Suppressor macrophage (primary cell): ENCODE measurements at regions not wholly inside any gene's neighbourhood (a gene's known extent, or its start where the extent isn't known, plus 50 kb on each side); places are given as distances from the start of the nearest gene placed in this dataset.

ENCODE experiments used
- DNase-seq, 4 experiments: peaks; one replicate each; pipeline ENCODE4 v3.0.0-alpha.2; 2020 to 2022

GRCh38 chr10:123415523-123415922 is 250.6 kb upstream of the GPR26 start:
- DNase-seq = no peak

GRCh38 chr10:123417414-123417813 is 248.7 kb upstream of the GPR26 start:
- peak in 2 of 4 experiments; percentile 4 to 8 for DNase-seq

GRCh38 chr10:123421461-123421860 is 244.7 kb upstream of the GPR26 start:
- no peak for DNase-seq

- DNase-seq = no peak
These were observed 243.9 kb upstream of the GPR26 start for GRCh38 chr10:123422261-123422660.

GRCh38 chr10:123424537-123424936 is 241.6 kb upstream of the GPR26 start:
- no peak for DNase-seq

GRCh38 chr10:123425680-123426079 is 240.5 kb upstream of the GPR26 start:
- DNase-seq = no peak

- peak; percentile 84 to 88 (median 88) for DNase-seq
These were observed 238.9 kb upstream of the GPR26 start for GRCh38 chr10:123427165-123427786.

- no peak for DNase-seq
These were observed 237.8 kb upstream of the GPR26 start for GRCh38 chr10:123428391-123428790.

GRCh38 chr10:123429706-123430221 is 236.4 kb upstream of the GPR26 start:
- no peak for DNase-seq

GRCh38 chr10:123433539-123433938 is 232.6 kb upstream of the GPR26 start:
- no peak for DNase-seq

GRCh38 chr10:123434435-123435039 is 231.6 kb upstream of the GPR26 start:
- DNase-seq = no peak

- no peak for DNase-seq
These were observed 223.3 kb upstream of the GPR26 start for GRCh38 chr10:123442901-123443300.

- DNase-seq = no peak
These were observed 222.2 kb upstream of the GPR26 start for GRCh38 chr10:123443924-123444323.

- DNase-seq = peak in 2 of 4 experiments; percentile 10 to 12
These were observed 220.8 kb upstream of the GPR26 start for GRCh38 chr10:123445261-123445775.

GRCh38 chr10:123446449-123447156 is 219.6 kb upstream of the GPR26 start:
- DNase-seq = no peak

- no peak for DNase-seq
These were observed 216.8 kb upstream of the GPR26 start for GRCh38 chr10:123449234-123449962.

GRCh38 chr10:123450956-123451605 is 215.1 kb upstream of the GPR26 start:
- DNase-seq = no peak

GRCh38 chr10:123451618-123452245 is 214.4 kb upstream of the GPR26 start:
- DNase-seq = no peak

- no peak for DNase-seq
These were observed 211.2 kb upstream of the GPR26 start for GRCh38 chr10:123454987-123455386.

- no peak for DNase-seq
These were observed 210.3 kb upstream of the GPR26 start for GRCh38 chr10:123455861-123456260.

- DNase-seq = peak in 3 of 4 experiments; percentile 30 to 40 (median 36)
These were observed 207.2 kb upstream of the GPR26 start for GRCh38 chr10:123458933-123459332.
